NCI-H146 (cell line): ENCODE measurements at regions not wholly inside any gene's neighbourhood (a gene's known extent, or its start where the extent isn't known, plus 50 kb on each side); places are given as distances from the start of the nearest gene placed in this dataset.
"Not testable (repeated sequence)": the region's sequence is repeated elsewhere in the genome, so short reads cannot be mapped to it uniquely, and the experiment has no call there.

Experiments
- DNase-seq: peaks from one replicate; lab custom pipeline; 2025; lab: John Stamatoyannopoulos, UW

DNA sequence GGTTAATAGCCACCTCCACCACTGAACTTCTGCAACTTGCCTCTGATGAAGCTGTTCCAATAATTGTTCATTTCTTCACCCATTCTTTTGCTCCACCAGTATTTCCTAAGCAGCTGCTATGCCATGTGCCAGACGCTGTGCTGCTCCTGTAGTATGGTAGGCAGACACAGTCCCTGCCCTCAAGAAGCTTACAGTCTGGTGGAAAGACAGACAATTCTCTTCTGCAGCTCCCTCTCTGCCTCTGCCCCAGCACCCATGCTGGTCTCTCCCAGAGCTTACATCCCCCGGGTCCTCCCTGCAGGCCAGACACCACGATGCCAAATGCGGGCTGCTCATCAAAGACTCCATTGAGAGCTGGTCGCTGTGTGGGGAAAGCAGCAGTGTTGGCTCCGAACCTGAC is 111.6 kb upstream of the ESRRB start:
- DNase-seq: no peak

DNA sequence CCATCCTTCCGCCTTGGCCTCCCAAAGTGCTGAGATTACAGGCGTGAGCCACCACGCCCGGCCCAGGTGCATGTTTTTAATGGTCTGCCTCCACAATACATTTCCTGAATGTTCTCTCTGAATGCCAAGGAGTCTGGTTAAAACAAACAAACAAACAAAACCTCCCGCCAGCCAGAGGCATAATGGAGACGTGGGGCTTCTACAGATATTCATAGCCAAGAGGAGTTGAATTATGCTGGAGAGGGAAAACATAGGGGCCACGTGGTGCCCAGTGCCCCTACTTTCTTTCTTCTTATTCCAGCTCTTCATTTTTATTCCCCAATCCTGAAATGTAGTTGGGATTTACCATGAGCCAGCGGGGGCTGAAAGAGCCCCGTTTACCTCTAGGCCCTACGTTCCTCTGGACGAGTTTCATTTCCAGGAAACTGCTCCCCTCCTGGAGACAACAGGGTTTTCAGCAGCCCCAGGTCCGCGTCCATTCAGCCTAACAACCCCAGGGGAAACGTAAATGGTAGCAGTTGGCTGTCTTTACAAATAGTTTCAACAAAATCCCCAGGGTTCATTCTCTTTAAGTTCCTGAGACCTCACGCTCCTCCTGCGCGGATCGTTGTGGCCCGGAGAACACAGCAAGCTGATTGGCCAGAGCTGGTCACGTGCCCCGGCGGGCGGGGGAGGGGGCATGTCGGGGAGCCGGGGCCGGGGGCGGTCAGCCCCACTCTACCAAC is 108.5 kb upstream of the ESRRB start:
- DNase-seq: no peak

DNA sequence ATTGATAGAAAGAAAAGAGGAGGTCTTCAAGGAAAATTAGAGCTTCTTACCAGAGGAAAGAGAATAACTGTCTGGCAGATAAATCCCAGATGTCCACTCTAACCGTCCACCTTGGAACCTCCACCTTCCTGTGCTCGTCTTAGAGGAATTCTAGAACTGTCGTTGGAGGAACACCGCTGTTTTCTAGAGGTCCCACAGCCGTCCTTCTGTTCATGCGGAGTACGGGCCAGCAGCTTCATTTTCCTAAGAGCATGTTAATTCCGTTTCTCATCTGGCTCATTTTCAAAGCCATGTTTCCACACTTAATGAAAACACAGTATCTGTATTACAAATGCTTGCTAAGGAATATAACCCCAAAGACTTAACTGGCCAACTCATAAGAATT is 107.9 kb upstream of the ESRRB start:
- DNase-seq: no peak

DNA sequence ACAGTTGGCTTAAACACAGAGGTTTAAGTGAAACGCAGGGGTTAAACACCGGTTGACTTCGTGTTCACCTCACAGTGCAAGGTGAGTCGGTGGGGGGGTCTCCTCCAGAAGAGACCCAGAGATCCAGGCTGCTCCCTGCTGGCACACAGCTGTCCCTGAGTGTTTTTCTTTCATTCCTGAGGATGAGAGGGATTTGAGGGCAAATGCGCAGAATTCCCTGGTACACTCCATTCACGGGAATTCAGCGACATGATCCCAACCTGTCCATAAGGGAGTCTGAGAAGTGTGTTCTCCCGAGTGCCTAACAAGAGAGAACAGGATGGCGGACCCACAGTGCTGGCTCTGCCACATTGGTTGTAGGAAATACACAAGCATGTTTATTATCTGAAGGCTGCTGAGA is 107.2 kb upstream of the ESRRB start:
- DNase-seq: no peak

DNA sequence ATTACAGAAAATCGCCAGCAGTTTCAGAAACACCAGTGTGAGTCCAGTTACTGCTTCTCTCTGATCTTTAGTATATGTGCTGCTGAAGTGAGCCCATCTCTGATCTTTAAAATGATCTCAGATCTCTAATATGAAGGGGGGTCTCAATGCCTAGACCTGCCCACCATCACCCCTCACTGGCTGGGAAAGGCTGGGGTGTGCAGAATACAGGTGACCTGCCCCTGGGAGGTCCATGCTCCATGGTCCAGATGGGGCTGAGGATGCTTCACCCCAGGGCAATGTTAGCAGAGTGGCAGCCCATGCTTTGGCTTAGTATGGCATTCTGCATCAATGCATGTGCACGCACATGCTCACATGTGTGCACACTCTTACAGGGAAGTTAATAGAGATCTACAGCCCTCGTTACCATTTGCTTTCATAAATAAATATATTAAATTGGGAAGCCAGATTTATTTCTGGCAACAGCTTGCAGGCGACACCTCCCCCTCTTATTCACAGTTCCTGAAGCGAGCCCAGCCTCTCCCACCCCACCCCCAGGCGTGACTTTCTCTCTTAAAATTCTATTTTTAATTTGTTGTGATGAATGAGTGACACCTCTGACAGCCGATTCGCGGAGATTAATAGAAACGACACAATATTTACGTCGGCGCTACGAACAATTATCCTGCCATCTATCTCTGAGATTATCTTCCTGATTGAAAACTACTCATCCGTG is 104.7 kb upstream of the ESRRB start:
- DNase-seq: no peak

DNA sequence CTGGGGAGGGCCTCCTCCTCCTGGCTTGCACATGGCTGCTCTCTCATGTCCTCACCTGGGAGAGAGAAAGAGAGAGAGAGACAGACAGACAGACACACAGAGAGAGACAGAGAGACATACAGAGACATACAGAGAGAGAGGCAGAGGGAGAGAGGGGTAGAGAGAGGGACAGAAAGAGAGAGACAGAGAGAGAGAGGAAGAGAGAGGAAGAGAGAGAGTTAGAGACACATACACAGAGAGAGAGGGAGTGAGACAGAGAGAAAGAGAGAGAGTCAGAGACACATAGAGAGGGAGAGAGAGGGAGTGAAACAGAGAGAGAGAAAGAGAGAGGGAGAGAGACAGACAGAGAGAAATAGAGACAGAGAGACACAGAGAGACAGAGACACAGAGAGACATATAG is 103.6 kb upstream of the ESRRB start:
- DNase-seq: no peak

DNA sequence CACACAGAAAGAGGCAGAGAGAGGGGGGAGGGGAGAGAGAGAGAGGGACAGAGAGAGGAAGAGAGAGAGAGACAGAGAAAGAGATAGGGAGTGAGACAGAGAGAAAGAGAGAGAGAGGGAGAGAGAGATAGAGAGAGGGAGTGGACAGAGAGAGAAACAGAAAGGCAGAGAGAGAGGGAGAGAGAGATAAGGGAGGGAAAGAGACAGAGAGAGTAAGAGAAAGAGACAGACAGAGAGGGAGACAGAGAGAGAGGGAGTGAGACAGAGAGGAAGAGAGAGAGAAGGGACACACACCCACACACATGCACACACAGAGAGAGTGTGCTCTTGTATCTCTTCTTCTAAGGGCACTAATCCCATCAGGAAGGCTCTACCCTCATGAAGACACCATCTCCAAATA is 103.2 kb upstream of the ESRRB start:
- no peak for DNase-seq

DNA sequence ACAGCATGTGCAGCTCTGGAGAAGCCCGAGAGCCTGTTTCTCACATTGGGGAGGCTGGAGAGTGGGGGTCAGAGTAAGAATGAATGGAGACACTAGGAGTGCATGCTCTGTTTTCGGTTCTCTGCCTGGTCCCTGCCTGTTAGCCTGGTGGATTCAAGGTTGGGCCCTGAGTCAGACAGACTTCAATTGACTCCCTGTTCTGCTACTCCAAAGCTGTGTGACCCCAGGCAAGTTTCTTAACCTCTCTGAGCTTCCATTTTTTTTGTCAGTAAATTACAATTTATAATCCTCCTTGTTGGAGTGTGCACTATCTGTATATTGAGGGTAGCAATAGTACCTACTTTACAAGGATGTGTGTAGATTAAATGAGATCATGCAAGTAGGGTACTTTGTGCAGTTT is 102.6 kb upstream of the ESRRB start:
- DNase-seq: no peak

DNA sequence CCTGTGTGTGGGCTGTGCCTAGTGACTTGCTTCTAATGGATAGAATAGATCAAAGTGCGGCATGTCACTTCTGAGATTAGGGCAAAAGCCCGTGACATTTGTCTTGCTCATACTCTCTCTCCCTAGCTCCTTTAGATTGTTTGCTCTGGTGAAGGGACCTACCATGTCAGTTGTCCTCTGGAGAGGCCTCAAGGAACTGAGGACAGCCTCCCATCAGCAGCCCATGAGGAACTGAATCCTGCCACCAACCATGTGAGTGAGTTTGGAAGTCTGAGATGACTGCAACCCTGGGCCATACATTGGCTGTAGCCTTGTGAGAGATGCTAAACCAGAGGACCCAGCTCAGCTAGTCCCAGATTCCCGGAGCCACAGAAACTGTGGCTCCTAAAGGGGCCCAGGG is 101.6 kb upstream of the ESRRB start:
- no peak for DNase-seq

DNA sequence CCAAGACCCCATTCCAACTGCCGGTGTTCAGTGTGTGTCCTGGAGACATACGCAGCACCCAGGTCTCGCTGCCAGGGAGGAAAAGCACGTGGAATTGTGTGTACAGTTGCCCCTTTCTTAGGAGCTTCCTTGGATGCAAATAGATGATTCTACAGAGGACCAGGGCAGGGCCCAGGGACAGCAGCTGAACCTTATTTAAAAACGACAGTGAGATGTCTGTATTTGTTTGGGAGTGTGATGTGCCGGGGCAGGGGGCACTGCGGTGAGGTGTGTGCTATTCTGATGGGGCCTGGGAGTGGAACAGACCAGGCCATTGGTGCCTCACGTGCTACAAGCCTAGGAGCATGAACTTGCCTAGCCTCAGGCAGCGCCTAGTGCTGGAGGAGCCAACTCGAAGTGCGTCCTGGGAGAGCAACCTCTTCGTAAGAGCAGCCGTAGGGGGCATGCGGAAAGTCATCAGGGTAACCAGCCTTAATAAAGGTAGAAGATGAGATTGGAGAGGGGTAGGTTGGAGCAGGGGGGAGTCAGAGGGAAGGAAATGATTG is 98.3 kb upstream of the ESRRB start:
- no peak for DNase-seq

DNA sequence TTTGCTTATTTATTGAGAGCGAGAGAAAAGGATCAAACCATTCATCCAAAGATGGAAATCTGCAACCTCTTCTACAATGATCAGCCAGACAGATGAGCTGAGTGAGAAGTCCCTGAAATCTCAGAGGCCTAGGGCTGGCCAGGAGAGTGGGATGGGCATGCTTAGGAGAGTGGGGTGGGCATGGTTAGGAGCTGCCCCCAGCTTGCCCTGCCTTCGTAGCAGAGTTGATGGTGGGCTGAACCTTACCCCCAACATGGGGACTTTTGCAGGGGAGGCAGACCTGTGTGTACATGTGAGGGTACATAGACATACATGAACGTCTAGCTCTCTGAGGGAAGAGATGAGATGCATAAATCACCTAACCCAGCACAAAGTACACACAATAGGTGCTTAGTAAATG is 95.7 kb upstream of the ESRRB start:
- DNase-seq: no peak

DNA sequence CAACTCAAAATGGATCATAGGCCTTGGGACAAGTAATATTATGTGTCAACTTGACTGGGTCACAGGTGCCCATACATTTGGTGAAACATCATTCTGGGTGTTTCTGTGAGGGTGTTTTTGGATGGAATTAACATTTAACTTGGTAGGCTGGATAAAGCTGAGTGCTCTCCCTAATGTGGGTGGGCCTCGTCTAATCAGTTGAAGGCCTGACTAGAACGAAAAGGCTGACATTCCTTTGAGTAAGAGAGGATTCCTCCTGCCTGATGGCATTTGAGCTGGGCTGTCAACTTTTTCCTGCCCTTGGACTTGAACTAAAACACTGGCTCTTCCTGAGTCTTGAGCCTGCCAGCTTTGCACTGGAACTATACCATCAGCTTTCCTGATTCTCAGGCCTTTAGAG is 93.4 kb upstream of the ESRRB start:
- no peak for DNase-seq

DNA sequence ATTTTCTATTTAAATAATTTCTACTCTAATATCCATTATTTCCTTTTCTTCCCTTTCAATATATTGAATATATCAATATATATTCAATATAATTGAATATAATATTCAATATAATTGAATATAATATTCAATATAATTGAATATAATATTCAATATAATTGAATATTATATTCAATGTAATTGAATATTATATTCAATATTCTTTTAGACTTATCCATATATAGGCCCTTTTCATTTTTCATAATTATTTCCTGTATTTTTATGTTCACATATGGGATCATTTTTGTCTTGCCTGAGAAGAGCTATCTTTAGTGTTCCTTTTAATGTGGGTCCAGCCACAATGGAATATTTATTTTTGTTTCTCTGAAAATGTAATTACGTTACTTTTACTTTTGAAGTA is 88.9 kb upstream of the ESRRB start:
- DNase-seq: no peak

DNA sequence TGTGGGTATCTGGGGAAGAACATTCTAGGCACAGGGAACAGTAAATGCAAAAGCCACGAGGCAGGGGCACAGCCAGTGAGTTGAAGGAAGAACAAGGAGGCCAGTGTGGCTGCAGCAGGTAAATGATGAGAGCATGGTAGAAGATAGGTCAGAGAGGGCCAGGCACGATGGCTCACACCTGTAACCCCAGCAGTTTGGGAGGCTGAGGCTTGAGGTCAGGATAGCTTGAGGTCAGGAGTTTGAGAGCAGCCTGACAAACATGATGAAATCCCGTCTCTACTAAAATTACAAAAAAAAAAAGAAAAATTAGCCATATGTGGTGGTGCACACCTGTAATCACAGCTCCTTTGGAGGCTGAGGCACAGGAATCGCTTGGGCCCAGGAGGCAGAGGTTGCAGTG is 86.7 kb upstream of the ESRRB start:
- DNase-seq: no peak

DNA sequence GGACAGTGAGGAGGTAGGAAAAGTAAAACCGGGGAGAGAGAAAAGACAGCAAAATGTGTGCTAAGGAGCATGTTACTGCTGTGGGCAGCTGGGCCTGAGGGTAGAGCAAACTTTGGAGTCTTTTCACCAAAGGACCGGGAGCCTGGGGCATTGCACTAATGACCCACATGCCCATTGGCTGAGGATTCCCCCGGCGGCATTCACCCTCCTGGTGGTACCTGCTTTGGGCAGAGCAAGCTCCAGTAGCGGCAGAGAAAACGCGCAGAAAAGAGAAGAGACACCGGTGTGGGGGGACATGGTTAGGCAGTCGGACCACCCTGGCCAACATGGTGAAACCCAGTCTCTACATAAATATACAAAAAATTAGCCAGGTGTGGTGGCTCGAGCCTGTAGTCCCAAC is 83.4 kb upstream of the ESRRB start:
- no peak for DNase-seq

DNA sequence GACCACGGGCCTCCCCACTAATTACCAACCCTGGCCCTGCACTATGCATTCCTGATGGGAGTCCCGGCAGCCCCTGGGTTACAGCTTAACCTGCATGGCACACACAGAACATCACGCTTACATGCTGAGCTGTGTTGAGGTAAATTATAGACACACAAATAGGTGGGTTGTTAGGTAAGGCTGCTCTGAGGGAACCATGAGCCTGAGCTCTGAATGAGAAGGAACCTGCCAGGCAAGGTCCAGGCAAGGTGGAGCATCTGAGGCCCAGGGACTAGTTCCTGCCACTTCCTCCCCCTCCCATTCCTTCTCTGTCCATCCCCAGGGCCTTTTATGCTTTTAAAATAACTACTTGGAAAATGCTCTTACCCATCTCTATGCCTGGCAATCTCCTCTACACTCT is 82.7 kb upstream of the ESRRB start:
- no peak for DNase-seq

DNA sequence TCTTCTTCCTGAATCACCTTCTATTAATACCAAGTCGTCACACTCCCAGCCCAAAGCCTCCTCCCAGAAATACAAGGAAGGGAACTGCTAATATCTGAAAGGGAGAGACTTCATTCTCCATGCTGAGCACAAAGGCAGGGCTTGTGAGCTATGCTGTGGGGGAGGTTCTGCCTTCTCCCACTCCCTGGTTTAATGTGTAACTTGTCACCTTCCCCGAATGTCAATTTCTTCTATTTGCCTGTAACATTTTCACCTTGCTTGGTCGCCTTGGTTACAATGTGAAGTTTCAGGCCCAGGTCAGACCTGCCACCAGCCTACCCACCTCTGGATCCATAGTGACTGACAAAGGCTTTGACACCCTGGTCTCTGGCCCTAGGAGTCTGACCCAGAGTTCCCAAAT is 82.0 kb upstream of the ESRRB start:
- DNase-seq: no peak

DNA sequence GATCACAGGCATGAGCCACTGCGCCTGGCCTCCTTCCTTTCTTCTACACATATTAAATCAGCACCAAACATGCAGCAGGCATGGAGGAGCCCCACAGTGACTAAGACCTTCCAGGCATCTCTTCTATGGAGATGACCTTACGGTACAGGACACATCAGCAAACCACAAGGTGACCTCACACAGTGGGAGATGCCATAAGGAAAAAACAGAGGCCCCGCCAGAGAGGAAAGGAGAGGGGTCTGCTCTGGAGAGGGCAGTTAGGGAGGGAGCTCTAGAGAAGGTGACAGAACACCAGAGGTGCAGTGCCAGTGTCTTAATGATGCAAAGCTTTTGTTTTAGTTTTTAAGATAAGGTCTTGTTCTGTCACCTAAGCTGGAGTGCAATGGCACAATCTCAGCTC is 81.1 kb upstream of the ESRRB start:
- no peak for DNase-seq

DNA sequence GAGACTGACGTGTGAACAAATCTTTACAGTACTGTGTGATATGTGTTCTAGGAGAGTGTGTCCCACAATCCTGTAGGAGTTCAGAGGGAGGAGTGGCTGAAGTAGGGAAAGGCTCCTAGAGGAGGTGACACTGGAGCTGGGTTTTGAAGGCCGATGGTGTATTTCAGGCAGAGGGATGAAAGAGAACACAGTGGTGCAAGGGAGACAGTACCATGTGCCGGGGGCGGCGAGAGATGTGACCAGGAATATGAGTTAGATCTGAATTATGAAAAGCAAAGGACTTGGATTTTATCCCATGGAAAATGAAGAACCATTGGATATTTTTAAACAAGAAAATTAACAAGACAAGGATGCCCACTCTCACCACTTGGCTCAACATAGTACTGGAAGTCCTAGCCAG is 77.0 kb upstream of the ESRRB start:
- DNase-seq: no peak

DNA sequence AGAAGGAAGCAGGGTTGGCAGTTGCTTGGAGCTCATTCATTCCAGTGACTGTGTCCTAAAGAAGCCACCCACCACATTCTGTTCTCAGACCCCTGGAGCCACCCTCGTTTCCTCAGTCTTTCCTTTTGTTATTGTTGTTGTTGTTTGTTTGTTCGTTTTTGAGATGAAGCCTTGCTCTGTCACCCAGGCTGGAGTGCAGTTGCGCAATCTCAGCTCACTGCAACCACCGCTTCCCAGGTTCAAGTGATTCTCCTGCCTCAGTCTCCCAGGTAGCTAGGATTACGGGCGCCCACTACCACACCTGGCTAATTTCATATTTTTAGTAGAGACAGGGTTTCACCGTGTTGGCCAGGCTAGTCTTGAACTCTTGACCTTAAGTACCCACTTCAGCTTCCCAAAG is 72.7 kb upstream of the ESRRB start:
- not testable (repeated sequence) for DNase-seq

DNA sequence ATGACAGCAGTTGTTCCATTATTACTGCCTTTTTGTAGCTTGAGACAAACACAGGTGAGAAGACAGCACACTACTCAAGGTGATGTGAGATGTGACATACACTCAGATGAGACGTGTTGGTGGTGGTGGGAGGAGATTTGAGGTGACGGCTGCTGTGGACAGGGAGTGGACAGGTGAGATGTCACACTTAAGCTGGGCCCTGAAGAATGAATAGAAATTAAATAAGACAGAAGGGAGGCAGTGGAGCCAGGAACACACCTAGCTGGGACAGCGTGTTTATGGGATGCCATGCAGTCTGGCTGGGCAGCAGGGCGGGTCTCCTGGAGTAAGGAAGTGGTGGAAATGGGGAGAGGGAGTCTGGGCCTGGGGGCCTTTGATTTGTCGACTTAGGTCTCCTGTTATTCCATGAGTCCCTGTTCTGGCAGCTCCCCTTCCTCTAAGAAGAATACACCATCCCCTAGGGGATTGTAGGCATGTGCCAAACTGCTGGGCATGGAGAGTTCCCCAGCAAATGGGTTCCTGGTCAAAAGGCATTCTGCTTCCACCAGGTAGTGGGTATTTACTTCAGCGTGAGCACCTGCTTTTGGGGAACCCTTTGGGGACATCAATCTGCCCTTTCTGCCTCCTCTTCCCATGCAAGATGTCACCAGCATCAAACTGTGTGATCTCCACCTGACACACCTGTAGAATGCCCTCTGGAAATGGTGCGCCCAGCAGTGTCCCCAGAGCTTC is 71.2 kb upstream of the ESRRB start:
- no peak for DNase-seq

DNA sequence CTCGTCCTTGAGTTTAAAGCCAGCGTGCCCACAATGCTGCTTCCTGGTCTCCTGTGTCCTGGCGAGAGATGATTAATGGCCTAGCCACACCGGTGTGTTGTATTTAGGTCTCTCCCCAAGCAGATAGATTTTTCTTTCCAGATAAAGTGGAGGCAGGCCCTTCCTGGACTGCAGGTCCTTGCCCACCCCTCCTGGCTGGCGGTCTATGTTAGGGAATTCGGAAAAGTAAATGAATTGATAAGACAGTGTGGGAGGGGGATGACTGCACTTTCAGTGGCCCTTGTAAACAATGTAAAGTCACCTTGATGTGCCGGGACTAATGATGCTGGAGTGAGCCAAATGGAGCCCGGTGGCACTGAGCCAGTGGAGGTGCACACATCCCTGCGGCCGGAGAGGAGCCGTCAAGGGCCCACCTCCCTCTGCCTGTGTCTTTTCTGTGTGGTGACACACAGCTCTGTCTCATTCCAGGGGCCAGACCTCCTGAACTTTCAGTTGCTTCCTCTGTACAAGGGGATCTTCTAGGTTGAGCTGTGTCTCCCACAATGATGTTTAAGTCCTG is 70.6 kb upstream of the ESRRB start:
- DNase-seq: no peak

DNA sequence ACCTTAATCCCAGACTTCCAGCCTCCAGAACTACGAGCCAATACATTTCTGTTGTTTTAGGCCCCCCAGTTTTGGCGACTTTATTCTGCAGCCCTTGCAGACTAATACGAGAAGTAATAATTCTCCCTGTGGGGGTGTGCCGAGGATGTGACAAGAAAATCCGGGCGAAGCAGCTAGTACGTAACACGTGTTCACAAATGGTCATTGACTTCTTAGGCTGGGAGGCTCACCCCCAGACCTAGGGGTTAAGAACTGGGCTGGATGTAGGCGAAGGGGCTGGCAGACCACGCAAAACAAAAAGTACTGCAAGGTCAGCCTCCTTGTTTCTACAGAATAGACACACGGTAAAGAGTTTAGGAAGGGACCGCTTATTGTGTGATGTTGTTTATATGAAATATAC is 69.8 kb upstream of the ESRRB start:
- no peak for DNase-seq
